IMR-90 (cell line): ENCODE measurements at regions not wholly inside any gene's neighbourhood (a gene's known extent, or its start where the extent isn't known, plus 50 kb on each side); places are given as distances from the start of the nearest gene placed in this dataset.

Experiments
- ATAC-seq: fragments of 200-7000 bp; cut with Tn5 transposase; 2 replicates; pipeline ENCODE4 v1.9.1; 2020; ENCODE audit warnings: low read depth, mild to moderate bottlenecking, moderate library complexity
- BruUV-seq: library from RNA; stranded (reverse); fragments of 400-500 nt; replicated peaks from 2 replicates; lab custom pipeline; 2021; lab: Mats Ljungman, UMichigan
- CTCF ChIA-PET: fragments of 300-600 bp; formaldehyde crosslinking; extraction: SDS; loops from one replicate; lab custom pipeline; 2021; ENCODE audit warnings: antibody characterized with exemption; lab: Yijun Ruan, JAX
- POLR2A ChIA-PET: fragments of 300-600 bp; sonication (Branson Sonifier 250); formaldehyde crosslinking; loops from one replicate; lab custom pipeline; 2022; ENCODE audit warnings: antibody characterized with exemption; ENCODE audit not compliant: unreplicated experiment; lab: Charles Lee
- DNase-seq: peaks from one replicate; pipeline ENCODE4 v3.0.0; 2013
- H2AFZ ChIP-seq: replicated peaks from 2 replicates; pipeline ENCODE3; 2013; ENCODE audit warnings: low read length, mild to moderate bottlenecking; ENCODE audit not compliant: poor library complexity
- H2AK5ac ChIP-seq: 2 replicates; pipeline ENCODE4 v1.6.1; 2013; ENCODE audit warnings: low read depth, low read length, inconsistent platforms
- H2AK9ac ChIP-seq: replicated peaks from 2 replicates; pipeline ENCODE3; 2013; ENCODE audit warnings: mild to moderate bottlenecking, low read depth, low read length, moderate library complexity; ENCODE audit not compliant: poor library complexity
- H2BK120ac ChIP-seq: 2 replicates; pipeline ENCODE4 v1.6.1; 2013; ENCODE audit warnings: low read depth, low read length, inconsistent platforms
- H2BK15ac ChIP-seq: 3 replicates; pipeline ENCODE4 v1.6.1; 2013; ENCODE audit warnings: low read depth, low read length, inconsistent platforms
- H2BK20ac ChIP-seq: 2 replicates; pipeline ENCODE4 v1.6.1; 2013; ENCODE audit warnings: low read depth, mild to moderate bottlenecking, inconsistent platforms, low read length, moderate library complexity
- H2BK5ac ChIP-seq: 2 replicates; pipeline ENCODE4 v1.6.1; 2013; ENCODE audit warnings: mild to moderate bottlenecking, low read depth, low read length, inconsistent platforms; ENCODE audit not compliant: poor library complexity, severe bottlenecking
- H3K14ac ChIP-seq: replicated peaks from 2 replicates; pipeline ENCODE4 v1.6.1; 2013; ENCODE audit warnings: low read depth, low read length, inconsistent platforms
- H3K18ac ChIP-seq: 2 replicates; pipeline ENCODE4 v1.6.1; 2013; ENCODE audit warnings: low read depth, low read length, control low read depth
- H3K23ac ChIP-seq: 2 replicates; pipeline ENCODE4 v1.6.1; 2013; ENCODE audit warnings: low read depth, low read length, inconsistent platforms
- H3K27ac ChIP-seq: 2 replicates; pipeline ENCODE4 v1.5.1; 2013; ENCODE audit warnings: mild to moderate bottlenecking, control low read depth, low read length; ENCODE audit not compliant: insufficient read depth
- H3K27me3 ChIP-seq: 2 replicates; pipeline ENCODE4 v1.6.1; 2013; ENCODE audit warnings: low read length; ENCODE audit not compliant: control insufficient read depth, insufficient read depth
- H3K36me3 ChIP-seq: 2 replicates; pipeline ENCODE4 v1.6.1; 2013; ENCODE audit warnings: low read length, mixed read lengths; ENCODE audit not compliant: control insufficient read depth, insufficient read depth
- H3K4ac ChIP-seq: 2 replicates; pipeline ENCODE4 v1.6.1; 2013; ENCODE audit warnings: low read depth, low read length, inconsistent platforms
- H3K4me1 ChIP-seq: 2 replicates; pipeline ENCODE4 v1.6.1; 2013; ENCODE audit warnings: low read length, mixed read lengths; ENCODE audit not compliant: control insufficient read depth, insufficient read depth
- H3K4me2 ChIP-seq: 2 replicates; pipeline ENCODE4 v1.6.1; 2013; ENCODE audit warnings: low read depth, mild to moderate bottlenecking, control low read depth, low read length, moderate library complexity
- H3K4me3 ChIP-seq: 2 replicates; pipeline ENCODE4 v1.5.1; 2013; ENCODE audit warnings: low read depth, mild to moderate bottlenecking, control low read depth, low read length, moderate library complexity; ENCODE audit not compliant: insufficient read depth
- H3K56ac ChIP-seq: 2 replicates; pipeline ENCODE4 v1.6.1; 2013; ENCODE audit warnings: low read length, inconsistent platforms; ENCODE audit not compliant: insufficient read depth; ENCODE audit errors: extremely low read depth
- H3K79me1 ChIP-seq, 2 experiments: 2 replicates each; pipeline ENCODE4 v1.6.1; 2013; ENCODE audit warnings: low read length in 2 of 2, inconsistent platforms in 1 of 2, low read depth in 1 of 2
- H3K9ac ChIP-seq: 2 replicates; pipeline ENCODE4 v1.6.1; 2013; ENCODE audit warnings: low read depth, low read length, control low read depth
- H3K9me1 ChIP-seq: 2 replicates; pipeline ENCODE4 v1.6.1; 2013; ENCODE audit warnings: low read length, inconsistent platforms; ENCODE audit not compliant: insufficient read depth
- H3K9me3 ChIP-seq: 2 replicates; pipeline ENCODE4 v1.6.1; 2013; ENCODE audit warnings: low read length; ENCODE audit not compliant: control insufficient read depth, insufficient read depth
- H4K20me1 ChIP-seq: 2 replicates; pipeline ENCODE4 v1.6.1; 2013; ENCODE audit warnings: low read length, inconsistent platforms; ENCODE audit not compliant: insufficient read depth
- H4K5ac ChIP-seq: 2 replicates; pipeline ENCODE4 v1.6.1; 2013; ENCODE audit warnings: mild to moderate bottlenecking, low read depth, low read length, control low read depth
- H4K8ac ChIP-seq, 2 experiments: 2 replicates each; pipeline ENCODE4 v1.6.1; 2013; ENCODE audit warnings: low read depth in 2 of 2, low read length in 2 of 2, control low read depth in 1 of 2, inconsistent platforms in 1 of 2
- H4K91ac ChIP-seq: 2 replicates; pipeline ENCODE4 v1.6.1; 2013; ENCODE audit warnings: low read depth, low read length, inconsistent platforms; ENCODE audit not compliant: insufficient read depth
- MAFK ChIP-seq: IDR thresholded peaks from 2 replicates; pipeline ENCODE4 v1.6.1; 2012; ENCODE audit warnings: low read depth, low read length, improper control_type of control experiment
- MAZ ChIP-seq: IDR thresholded peaks from 2 replicates; pipeline ENCODE4 v1.6.1; 2012; ENCODE audit warnings: low read depth, mild to moderate bottlenecking, low read length, improper control_type of control experiment, moderate library complexity, borderline replicate concordance
- SMC3 ChIP-seq: fragments of 150-350 bp; IDR thresholded peaks from 2 replicates; pipeline ENCODE4 v1.6.1; 2016; ENCODE audit warnings: low read depth, mild to moderate bottlenecking, antibody characterized with exemption, low read length, moderate library complexity
- USF2 ChIP-seq: fragments of 150-350 bp; IDR thresholded peaks from 2 replicates; pipeline ENCODE4 v1.6.1; 2017; ENCODE audit warnings: mild to moderate bottlenecking, antibody characterized with exemption, low read length, low read depth
- WGBS, 2 experiments: methylation state at CpG; one replicate each; pipeline versions ENCODE4 v1.1.5 to v1.1.7; 2013; ENCODE audit warnings: missing lambda C conversion rate in 2 of 2; ENCODE audit not compliant: insufficient read length in 1 of 2; ENCODE audit errors: extremely low coverage in 2 of 2; 5-methylcytosine and 5-hydroxymethylcytosine counted together
- dilution Hi-C: fragments of 300-500 bp; cut with HindIII; formaldehyde crosslinking; loops from one replicate; pipeline ENCODE4 v1.14.3; 2018; ENCODE audit warnings: low sequenced_read_pairs; ENCODE audit not compliant: unreplicated experiment
- in situ Hi-C: fragments of 300-500 bp; cut with MboI; formaldehyde crosslinking; loops from 3 replicates; pipeline ENCODE4 v1.14.3; 2019; ENCODE audit warnings: low sequenced_read_pairs, inconsistent platforms, mixed read lengths
- intact Hi-C: fragments of 100-400 bp; cut with micrococcal nuclease; formaldehyde crosslinking; loops from 2 replicates; pipeline ENCODE4 v1.10.0; 2022

DNA sequence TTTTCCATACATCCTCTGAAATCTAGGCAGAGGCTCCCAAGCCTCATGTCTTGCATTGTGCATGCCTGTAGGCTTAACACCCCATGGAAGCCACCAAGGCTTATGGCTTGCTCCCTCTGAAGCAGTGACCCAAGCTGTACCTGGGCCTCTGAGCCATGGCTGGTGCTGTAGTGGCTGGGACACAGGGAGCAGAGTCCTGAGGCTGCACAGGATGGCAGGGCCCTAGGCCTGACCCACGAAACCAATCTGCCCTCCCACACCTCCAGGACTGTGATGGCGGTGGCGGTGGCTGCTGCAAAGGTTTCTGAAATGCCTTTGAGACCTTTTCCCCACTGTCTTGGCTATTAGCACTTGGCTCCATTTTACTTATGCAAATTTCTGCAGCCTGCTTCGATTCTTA lies 429.5 kb downstream of the NPHP4 start:
- no peak overlapping the region for H4K8ac ChIP-seq
- peaks cover 28% of the 10 kb centered on the region for H3K9me3 ChIP-seq
- no peak overlapping the region for H2BK120ac ChIP-seq
- H2BK20ac ChIP-seq = no peak overlapping the region
- no peak overlapping the region for H3K23ac ChIP-seq
- H2AK9ac ChIP-seq = no peak overlapping the region
- no peak overlapping the region for H3K9ac ChIP-seq
- no peaks in the 10 kb centered on the region for H3K36me3 ChIP-seq
- no peak overlapping the region for H2BK5ac ChIP-seq
- H2AK5ac ChIP-seq = no peak overlapping the region
- H3K4me1 ChIP-seq = no peaks in the 10 kb centered on the region
- no TSS peak for BruUV-seq
- H2BK15ac ChIP-seq = no peak overlapping the region
- H3K18ac ChIP-seq = no peak overlapping the region
- no peak overlapping the region for H4K5ac ChIP-seq
- in situ Hi-C loops = no loop called here
- no peak overlapping the region for H3K4me2 ChIP-seq
- H3K14ac ChIP-seq = no peak overlapping the region
- no peak for DNase-seq
- no peak overlapping the region for H4K91ac ChIP-seq
- WGBS, 2 experiments = no CpG with 5 or more reads among the region's 4 CpGs
- no peaks in the 10 kb centered on the region for H3K27me3 ChIP-seq
- H3K9me1 ChIP-seq = no peaks in the 10 kb centered on the region
- ChIA-PET POLR2A (no interaction called here), CTCF (no interaction called here)
- no peak overlapping the region for H2AFZ ChIP-seq
- no peak overlapping the region for H3K56ac ChIP-seq
- H3K4me3 ChIP-seq = no peak overlapping the region
- H4K20me1 ChIP-seq = no peaks in the 10 kb centered on the region
- intact Hi-C loops = no loop called here
- H3K4ac ChIP-seq = no peak overlapping the region
- no peak for ATAC-seq
- dilution Hi-C loops = no loop called here
- H3K79me1 ChIP-seq = no peaks in the 10 kb centered on the region
- no peak overlapping the region for H3K27ac ChIP-seq
- TF ChIP-seq MAFK (no peak), SMC3 (no peak), MAZ (no peak), USF2 (no peak)
